ENCODE measurements at regions not wholly inside any gene's neighbourhood (a gene's known extent, or its start where the extent isn't known, plus 50 kb on each side); places are given as distances from the start of the nearest gene placed in this dataset.

GRCh38 chr21:41068967-41069642 lies 98.9 kb upstream of the BACE2 start:
- Histone ChIP-seq H3K9me2 (replicated peaks; ENCODE audit: low read depth, low read length) (no peaks in the 10 kb centered on the region), H4K20me1 (ENCODE audit: insufficient read depth, low read length, poor library complexity, severe bottlenecking) (no peaks in the 10 kb centered on the region), H3K27me3 (ENCODE audit: insufficient read depth, low read length, poor library complexity, severe bottlenecking) (no peaks in the 10 kb centered on the region), H3K9me3 (ENCODE audit: insufficient read depth, low read depth, low read length) (no peaks in the 10 kb centered on the region), H3K79me2 (ENCODE audit: insufficient read depth, low read length) (no peaks in the 10 kb centered on the region), H3K36me3 (ENCODE audit: insufficient read depth, low read length) (no peaks in the 10 kb centered on the region), H2AFZ (ENCODE audit: low read length) (0 out of 2 replicates have a peak overlapping the region, but pooled peaks have one; percentile 21), H3K4me2 (ENCODE audit: low read depth, low read length, poor library complexity, severe bottlenecking) (no peak overlapping the region), H3F3A (ENCODE audit: low read depth) (no peaks in the 10 kb centered on the region), H3K4me1 (ENCODE audit: insufficient read depth, low read length, poor library complexity, severe bottlenecking) (no peaks in the 10 kb centered on the region), H3K4me3 (ENCODE audit: low read length, poor library complexity, severe bottlenecking) (no peak overlapping the region), H3K9ac (ENCODE audit: low read depth, low read length, poor library complexity, severe bottlenecking) (no peak overlapping the region)
- TF ChIP-seq EZH2phosphoT487 (IDR thresholded peaks at IDR 0.05; ENCODE audit: borderline replicate concordance), result no peak
- TF ChIP-seq, protein P1, sequence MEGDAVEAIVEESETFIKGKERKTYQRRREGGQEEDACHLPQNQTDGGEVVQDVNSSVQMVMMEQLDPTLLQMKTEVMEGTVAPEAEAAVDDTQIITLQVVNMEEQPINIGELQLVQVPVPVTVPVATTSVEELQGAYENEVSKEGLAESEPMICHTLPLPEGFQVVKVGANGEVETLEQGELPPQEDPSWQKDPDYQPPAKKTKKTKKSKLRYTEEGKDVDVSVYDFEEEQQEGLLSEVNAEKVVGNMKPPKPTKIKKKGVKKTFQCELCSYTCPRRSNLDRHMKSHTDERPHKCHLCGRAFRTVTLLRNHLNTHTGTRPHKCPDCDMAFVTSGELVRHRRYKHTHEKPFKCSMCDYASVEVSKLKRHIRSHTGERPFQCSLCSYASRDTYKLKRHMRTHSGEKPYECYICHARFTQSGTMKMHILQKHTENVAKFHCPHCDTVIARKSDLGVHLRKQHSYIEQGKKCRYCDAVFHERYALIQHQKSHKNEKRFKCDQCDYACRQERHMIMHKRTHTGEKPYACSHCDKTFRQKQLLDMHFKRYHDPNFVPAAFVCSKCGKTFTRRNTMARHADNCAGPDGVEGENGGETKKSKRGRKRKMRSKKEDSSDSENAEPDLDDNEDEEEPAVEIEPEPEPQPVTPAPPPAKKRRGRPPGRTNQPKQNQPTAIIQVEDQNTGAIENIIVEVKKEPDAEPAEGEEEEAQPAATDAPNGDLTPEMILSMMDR (conservative IDR thresholded peaks at IDR 0.05; ENCODE audit: low read length), result peak; percentile 81

DNA sequence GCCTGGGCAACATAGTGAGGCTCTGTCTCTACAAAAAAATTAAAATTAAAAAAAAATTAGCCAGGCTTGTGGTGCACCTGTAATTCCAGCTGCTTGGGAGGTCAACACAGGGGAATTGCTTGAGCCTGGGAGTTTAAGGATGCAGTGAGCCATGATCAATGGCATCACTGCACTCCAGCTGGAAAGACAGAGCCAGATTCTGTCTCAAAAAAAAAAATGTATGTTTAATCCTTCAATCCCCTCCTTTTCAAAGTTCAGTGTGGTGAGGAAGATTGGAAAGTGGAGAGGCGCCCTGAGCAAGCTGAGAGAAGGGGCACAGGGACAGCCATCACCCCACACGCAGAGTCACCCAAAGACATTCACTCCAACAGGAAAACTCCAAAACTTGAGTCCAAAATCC lies 97.7 kb upstream of the BACE2 start:
- TF ChIP-seq, protein P1 (conservative IDR thresholded peaks at IDR 0.05; ENCODE audit: low read length), result no peak
- TF ChIP-seq EZH2phosphoT487 (IDR thresholded peaks at IDR 0.05; ENCODE audit: borderline replicate concordance), result no peak
- H3K4me2 ChIP-seq (ENCODE audit: low read depth, low read length, poor library complexity, severe bottlenecking), result no peak overlapping the region
- H3K9me2 ChIP-seq (replicated peaks; ENCODE audit: low read depth, low read length), result no peaks in the 10 kb centered on the region
- no peaks in the 10 kb centered on the region for H4K20me1 ChIP-seq (ENCODE audit: insufficient read depth, low read length, poor library complexity, severe bottlenecking)
- no peaks in the 10 kb centered on the region for H3K4me1 ChIP-seq (ENCODE audit: insufficient read depth, low read length, poor library complexity, severe bottlenecking)
- no peaks in the 10 kb centered on the region for H3K9me3 ChIP-seq (ENCODE audit: insufficient read depth, low read depth, low read length)
- H3K27me3 ChIP-seq (ENCODE audit: insufficient read depth, low read length, poor library complexity, severe bottlenecking), result no peaks in the 10 kb centered on the region
- H3K4me3 ChIP-seq (ENCODE audit: low read length, poor library complexity, severe bottlenecking), result no peak overlapping the region
- H2AFZ ChIP-seq (ENCODE audit: low read length), result no peak overlapping the region
- H3F3A ChIP-seq (ENCODE audit: low read depth), result no peaks in the 10 kb centered on the region
- H3K36me3 ChIP-seq (ENCODE audit: insufficient read depth, low read length), result no peaks in the 10 kb centered on the region
- H3K9ac ChIP-seq (ENCODE audit: low read depth, low read length, poor library complexity, severe bottlenecking), result no peak overlapping the region
- H3K79me2 ChIP-seq (ENCODE audit: insufficient read depth, low read length), result no peaks in the 10 kb centered on the region

- TF ChIP-seq EZH2phosphoT487 (IDR thresholded peaks at IDR 0.05; ENCODE audit: borderline replicate concordance), result no peak
- TF ChIP-seq, protein P1 (conservative IDR thresholded peaks at IDR 0.05; ENCODE audit: low read length), result peak; percentile 61
- no peaks in the 10 kb centered on the region for H3K9me3 ChIP-seq (ENCODE audit: insufficient read depth, low read depth, low read length)
- no peaks in the 10 kb centered on the region for H3K4me1 ChIP-seq (ENCODE audit: insufficient read depth, low read length, poor library complexity, severe bottlenecking)
- H3K4me2 ChIP-seq (ENCODE audit: low read depth, low read length, poor library complexity, severe bottlenecking), result no peak overlapping the region
- no peaks in the 10 kb centered on the region for H3K27me3 ChIP-seq (ENCODE audit: insufficient read depth, low read length, poor library complexity, severe bottlenecking)
- H4K20me1 ChIP-seq (ENCODE audit: insufficient read depth, low read length, poor library complexity, severe bottlenecking), result no peaks in the 10 kb centered on the region
- no peak overlapping the region for H2AFZ ChIP-seq (ENCODE audit: low read length)
- H3K9me2 ChIP-seq (replicated peaks; ENCODE audit: low read depth, low read length), result no peaks in the 10 kb centered on the region
- H3K4me3 ChIP-seq (ENCODE audit: low read length, poor library complexity, severe bottlenecking), result no peak overlapping the region
- H3K79me2 ChIP-seq (ENCODE audit: insufficient read depth, low read length), result no peaks in the 10 kb centered on the region
- H3K36me3 ChIP-seq (ENCODE audit: insufficient read depth, low read length), result no peaks in the 10 kb centered on the region
- H3K9ac ChIP-seq (ENCODE audit: low read depth, low read length, poor library complexity, severe bottlenecking), result no peak overlapping the region
- H3F3A ChIP-seq (ENCODE audit: low read depth), result no peaks in the 10 kb centered on the region
Measured at GRCh38 chr21:41071258-41072171, 96.4 kb upstream of the BACE2 start.
